ENCODE measurements at regions not wholly inside any gene's neighbourhood (a gene's known extent, or its start where the extent isn't known, plus 50 kb on each side); places are given as distances from the start of the nearest gene placed in this dataset.

DNA sequence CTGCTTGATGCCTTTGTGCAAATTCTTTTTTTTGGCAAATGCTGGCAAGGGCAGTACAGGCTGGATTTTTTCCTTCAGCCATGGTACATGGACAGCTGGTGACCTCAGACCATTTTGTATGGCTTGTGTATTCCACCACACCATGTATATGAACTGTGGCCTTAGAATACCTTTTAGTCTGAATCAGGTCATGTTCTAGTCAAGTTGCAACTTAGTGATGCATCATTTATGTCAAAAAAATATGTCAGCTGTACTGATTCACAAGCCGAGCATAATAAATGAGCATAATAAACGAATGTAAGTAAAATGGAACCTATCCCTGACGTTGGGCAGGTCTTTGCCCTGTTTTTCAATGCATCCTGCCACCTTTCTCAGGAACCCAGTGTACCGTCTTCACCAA is 219.7 kb upstream of the RUNX1 start:
- no peak for DNase-seq (ENCODE audit: low read depth, low spot score)

- no peak for DNase-seq (ENCODE audit: low read depth, low spot score)
Observed at GRCh38 chr21:35268261-35268660, 219.2 kb upstream of the RUNX1 start.

DNA sequence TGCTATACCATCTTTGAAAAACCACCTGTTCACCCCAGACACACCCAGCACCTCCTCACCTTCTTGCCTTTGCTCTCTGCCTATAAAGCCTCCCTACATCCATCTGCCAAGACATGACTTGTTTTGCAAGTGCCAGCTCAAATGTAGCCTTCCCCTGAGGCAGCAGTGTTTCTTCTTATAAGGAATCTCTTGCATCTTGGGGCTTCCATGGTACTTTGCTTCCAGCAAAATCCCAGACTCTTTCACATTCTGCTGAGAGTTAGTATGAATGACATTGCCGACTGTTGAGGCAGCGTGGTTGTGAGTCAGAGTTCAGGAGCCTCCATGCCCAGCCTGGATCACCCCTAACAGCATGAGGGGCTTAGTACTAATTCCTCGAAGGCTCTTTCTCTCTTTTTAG is 217.4 kb upstream of the RUNX1 start:
- DNase-seq (ENCODE audit: low read depth, low spot score) = peak; percentile 35

DNA sequence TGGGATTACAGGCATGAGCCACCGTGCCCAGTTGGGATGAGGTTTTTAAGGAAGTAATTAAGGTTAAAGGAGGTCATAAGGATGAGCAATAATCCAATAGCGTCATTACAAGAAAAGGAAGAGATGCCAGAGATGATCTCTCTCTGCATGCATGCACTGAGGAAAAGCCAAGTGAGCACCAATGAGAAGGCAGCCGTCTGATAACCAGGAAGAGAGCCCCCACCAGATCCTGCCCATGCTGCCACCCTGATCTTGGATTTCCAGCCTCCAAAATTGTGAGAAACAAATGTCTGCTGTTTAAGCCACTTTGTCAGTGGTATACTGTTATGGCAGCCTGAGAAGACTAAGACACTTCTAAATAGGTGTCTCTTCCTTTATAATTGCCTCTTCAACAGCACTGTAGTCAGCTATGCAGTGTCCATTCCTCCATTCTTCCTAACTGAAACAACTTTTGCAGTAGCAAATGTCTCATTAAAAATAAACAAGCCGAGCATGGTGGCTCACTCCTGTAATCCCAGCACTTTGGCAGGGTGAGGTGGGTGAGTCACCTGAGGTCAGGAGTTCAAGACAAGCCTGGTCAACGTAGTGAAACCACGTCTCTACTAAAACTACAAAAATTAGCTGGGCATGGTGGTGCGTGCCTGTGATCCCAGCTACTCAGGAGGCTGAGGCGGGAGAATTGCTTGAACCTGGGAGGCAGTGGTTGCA is 216.2 kb upstream of the RUNX1 start:
- DNase-seq (ENCODE audit: low read depth, low spot score) = peak; percentile 63

DNA sequence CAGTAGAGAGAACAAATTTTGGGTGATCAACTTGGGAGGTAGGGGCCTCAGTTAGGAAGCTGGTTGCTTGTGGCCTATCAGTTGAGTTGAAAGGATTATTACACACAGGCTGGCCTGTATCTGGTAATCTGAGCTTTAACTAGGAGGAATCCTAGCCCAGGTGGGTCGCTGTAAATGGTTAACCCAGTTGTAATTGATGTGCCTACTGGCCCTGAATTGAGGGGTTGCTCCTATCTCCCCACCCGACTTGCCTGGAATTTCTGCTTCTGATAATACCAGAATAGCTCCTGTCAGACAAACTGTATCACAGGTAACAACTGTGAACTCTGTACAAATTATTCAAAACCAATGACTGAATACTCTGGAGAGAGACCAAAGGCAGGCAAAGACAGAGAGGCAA is 210.4 kb upstream of the RUNX1 start:
- no peak for DNase-seq (ENCODE audit: low read depth, low spot score)

DNA sequence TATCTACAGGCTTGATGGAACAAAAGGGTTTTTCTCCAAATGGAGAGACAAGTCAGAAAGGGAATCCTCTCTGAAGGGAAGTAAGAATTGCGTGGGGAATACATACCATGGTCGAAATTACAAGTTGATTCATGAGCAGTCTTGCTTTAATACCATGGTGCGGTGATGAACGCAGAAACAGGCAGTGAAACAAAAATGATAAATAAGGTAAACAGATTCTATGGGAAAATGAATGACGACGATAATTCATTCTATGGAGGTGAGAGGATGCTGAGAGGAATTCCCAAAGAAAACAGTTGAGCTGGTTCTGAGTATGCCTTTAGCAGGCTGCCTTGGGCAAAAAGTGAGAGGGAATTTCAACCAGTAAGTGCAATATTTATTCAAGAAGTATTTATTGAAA is 209.4 kb upstream of the RUNX1 start:
- no peak for DNase-seq (ENCODE audit: low read depth, low spot score)

DNA sequence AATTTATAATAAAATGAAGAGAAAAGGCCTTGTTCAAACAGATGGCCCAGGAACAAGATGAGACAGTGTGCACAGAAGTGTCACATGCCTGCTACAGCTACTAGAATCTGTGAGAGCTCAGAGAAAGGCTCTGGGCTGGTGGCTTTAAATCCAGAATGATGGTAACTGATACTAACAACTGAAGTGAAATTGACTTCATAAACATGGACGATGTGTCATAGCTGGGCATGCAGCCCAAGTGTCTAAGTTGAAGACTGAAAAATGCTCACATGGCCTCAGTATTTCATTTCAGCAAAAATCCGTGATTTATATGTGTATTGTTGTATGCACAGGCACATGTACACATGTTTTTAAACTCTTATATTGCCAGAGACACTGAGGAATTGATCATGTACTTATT is 208.3 kb upstream of the RUNX1 start:
- peak; percentile 93 for DNase-seq (ENCODE audit: low read depth, low spot score)

DNA sequence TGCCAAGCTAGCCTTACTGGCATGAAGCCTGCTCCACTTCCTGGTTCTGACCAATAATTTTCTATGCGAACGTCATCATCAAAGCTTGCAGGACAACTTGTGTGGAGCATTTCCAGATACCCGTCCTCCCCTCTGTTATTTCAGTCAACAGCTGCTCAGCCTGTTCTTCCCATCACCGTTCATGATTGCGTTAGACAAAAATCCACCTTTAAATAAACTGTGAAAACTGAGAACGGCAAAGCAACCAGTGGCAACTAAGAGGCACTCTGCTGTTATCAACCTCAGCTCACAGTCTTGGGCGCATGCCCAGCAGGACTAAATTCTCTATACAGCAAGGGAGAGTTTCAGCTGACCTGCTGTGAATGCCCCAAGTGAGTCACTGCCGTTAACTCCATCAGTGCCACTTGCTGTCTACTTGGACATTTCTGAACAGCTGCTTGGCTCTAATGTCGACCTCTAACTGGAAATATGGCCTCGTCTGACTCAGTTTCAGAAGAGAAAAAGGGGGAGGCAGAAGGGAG is 207.4 kb upstream of the RUNX1 start:
- DNase-seq (ENCODE audit: low read depth, low spot score) = peak; percentile 98

- no peak for DNase-seq (ENCODE audit: low read depth, low spot score)
Observed at GRCh38 chr21:35254765-35255138, 205.7 kb upstream of the RUNX1 start.

DNA sequence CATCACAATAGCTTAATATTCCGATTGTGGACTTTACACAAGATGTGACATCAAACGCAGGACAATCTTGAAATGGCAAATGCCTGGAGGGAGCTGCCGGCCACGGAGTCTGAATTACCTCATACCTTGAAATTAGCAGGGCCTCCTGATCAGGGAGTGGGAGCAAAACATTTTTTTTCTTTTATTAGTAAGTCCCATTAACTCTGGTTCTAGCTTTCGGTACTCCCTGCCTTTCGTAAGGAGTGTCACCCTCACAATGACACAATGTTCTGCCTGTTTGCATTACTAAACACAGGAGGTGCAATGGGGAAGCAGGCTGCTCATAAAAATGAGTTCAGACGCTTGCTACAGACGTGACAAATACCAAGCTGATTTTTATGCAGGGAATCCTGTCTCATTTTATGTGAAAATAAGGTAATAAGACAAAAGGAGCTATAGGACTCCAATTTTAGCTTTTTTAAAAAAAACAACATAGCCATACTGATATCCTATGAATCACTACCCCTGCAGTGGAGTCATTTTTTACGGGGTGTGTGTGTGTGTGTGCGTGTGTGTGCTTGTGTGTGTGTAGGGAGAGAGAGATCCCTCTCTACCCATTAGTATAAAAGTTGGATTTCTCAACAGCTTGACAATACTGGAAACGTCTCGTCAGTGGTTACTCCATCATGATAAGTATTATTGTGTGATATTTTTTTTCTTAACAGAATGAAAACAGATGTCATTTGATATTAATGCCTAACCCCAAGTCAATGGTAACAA is 205.1 kb upstream of the RUNX1 start:
- DNase-seq (ENCODE audit: low read depth, low spot score) = peak; percentile 45

DNA sequence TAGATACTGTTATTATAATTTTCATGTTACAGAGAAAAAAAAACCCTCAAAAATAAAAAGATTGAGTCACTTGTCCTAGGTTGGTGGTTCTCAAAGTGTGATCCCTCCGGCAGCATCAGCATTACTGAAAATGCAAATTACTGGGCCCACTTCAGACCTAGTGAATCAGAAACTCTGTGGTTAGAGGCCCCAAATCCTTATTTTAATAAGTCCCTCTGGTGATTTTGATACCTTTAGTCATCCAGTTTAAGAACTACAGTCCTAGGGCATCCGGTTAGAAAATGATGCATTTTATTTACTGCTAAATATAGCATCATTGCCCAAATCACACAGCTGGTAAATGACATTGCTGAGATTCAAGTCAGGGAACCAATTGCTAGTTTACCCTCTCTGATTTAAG is 203.7 kb upstream of the RUNX1 start:
- DNase-seq (ENCODE audit: low read depth, low spot score) = peak; percentile 53

- DNase-seq (ENCODE audit: low read depth, low spot score) = no peak
Observed at GRCh38 chr21:35249636-35250035, 200.5 kb upstream of the RUNX1 start.

DNA sequence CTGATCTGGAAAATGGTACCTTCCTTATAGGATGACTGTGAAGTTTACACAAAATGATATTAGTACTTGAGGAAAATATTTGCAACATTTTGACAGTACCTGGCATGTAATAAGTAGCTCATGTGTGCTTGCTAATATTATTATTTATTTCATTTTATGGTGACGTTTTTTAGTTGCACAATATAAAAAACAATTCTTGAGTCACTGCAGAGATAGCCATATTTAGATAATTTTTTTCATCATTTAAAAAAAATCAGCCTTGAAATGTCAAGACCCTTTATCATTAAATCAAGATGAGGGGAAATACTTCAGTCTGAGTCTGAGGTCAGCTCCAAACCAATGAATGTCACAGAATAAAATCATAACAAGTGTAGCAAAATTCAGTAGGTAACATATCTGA is 196.8 kb upstream of the RUNX1 start:
- no peak for DNase-seq (ENCODE audit: low read depth, low spot score)

DNA sequence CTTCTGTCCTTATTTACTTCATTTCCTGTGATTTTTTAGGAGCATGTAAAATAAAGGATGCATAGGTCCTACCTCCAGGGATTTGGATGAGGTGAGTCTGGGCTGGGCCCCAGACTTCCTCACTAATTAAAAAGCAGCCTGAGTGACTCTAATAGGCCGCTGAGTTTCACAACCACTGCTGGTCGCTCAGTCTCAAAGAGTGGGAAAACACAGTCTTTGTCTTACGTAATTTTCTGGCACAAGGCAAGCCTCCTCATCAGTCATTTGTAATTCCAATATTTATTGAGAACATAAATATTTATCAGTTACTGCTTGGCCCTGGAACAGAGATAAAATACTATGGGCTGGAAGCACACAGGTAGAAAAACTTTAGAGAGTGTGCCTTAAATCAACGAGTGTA is 195.4 kb upstream of the RUNX1 start:
- no peak for DNase-seq (ENCODE audit: low read depth, low spot score)

- DNase-seq (ENCODE audit: low read depth, low spot score) = no peak
Observed at GRCh38 chr21:35243171-35243570, 194.1 kb upstream of the RUNX1 start.

GRCh38 chr21:35239811-35240219 is 190.7 kb upstream of the RUNX1 start:
- peak; percentile 22 for DNase-seq (ENCODE audit: low read depth, low spot score)

GRCh38 chr21:35238119-35238518 is 189.0 kb upstream of the RUNX1 start:
- no peak for DNase-seq (ENCODE audit: low read depth, low spot score)

DNA sequence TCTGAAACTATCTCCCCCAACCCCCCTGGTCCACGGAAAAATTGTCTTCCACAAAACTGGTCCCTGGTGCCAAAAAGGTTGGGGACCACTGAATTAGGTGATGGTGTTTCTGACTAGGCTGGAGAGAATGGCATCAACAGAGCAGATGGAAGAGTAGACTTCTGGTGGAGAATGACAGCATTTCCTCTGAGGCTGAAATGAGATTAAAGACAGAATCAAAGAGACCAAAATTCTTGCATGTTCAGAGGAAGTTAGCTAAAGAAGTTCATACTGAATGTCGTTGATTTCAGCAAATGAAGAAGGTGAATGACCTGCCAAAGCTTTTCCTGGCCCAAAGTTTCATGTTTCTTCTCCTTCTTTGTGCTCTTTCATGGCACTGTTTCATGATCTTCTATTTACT is 188.2 kb upstream of the RUNX1 start:
- DNase-seq (ENCODE audit: low read depth, low spot score) = no peak

GRCh38 chr21:35236090-35236489 is 187.0 kb upstream of the RUNX1 start:
- no peak for DNase-seq (ENCODE audit: low read depth, low spot score)

DNA sequence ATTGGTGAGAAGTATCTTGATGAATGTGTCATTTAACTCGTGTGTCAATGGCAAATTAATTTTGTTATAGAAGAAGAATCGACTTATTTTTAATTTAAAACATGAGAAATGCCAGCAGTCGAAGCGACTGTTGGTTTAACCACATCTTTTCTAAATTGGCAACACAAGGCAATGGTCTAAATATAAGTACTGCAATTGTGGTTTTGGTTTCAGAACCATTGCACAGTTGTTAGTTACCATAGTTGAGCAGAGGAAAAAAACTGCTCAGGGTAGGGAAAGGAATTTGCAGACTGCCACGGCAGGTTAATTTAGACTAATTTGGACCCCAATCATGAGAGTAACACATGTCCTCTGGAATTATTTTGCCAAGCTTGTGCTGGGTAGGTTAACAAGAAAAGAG is 185.6 kb upstream of the RUNX1 start:
- DNase-seq (ENCODE audit: low read depth, low spot score) = peak; percentile 74

GRCh38 chr21:35233756-35234155 is 184.7 kb upstream of the RUNX1 start:
- DNase-seq (ENCODE audit: low read depth, low spot score) = no peak

- DNase-seq (ENCODE audit: low read depth, low spot score) = peak; percentile 86
Observed at GRCh38 chr21:35232545-35233176, 183.6 kb upstream of the RUNX1 start.

GRCh38 chr21:35231090-35231489 is 182.0 kb upstream of the RUNX1 start:
- no peak for DNase-seq (ENCODE audit: low read depth, low spot score)

All from astrocyte of the hippocampus (primary cell).